ENCODE measurements at regions not wholly inside any gene's neighbourhood (a gene's known extent, or its start where the extent isn't known, plus 50 kb on each side); places are given as distances from the start of the nearest gene placed in this dataset.
"Not testable (repeated sequence)": the region's sequence is repeated elsewhere in the genome, so short reads cannot be mapped to it uniquely, and the experiment has no call there.

- Mint-ChIP-seq H3K36me3 (no peaks in the 10 kb centered on the region), H3K4me3 (no peak overlapping the region), H3K27me3 (no peaks in the 10 kb centered on the region), H3K27ac (no peak overlapping the region), H3K9me3 (no peaks in the 10 kb centered on the region), H3K4me1 (no peaks in the 10 kb centered on the region)
- DNase-seq (ENCODE audit: low spot score in 2 of 2) (no peak), ATAC-seq (ENCODE audit: low read depth) (no peak)
Measured at GRCh38 chr13:94878602-94879165, 166.3 kb upstream of the SOX21 start.

- H3K36me3 Mint-ChIP-seq: peaks cover 2% of the 10 kb centered on the region
- H3K27ac Mint-ChIP-seq: no peak overlapping the region
- no peak for DNase-seq (ENCODE audit: low spot score in 2 of 2)
- ATAC-seq (ENCODE audit: low read depth): no peak
- H3K4me3 Mint-ChIP-seq: no peak overlapping the region
- peaks cover 1% of the 10 kb centered on the region for H3K27me3 Mint-ChIP-seq
- H3K4me1 Mint-ChIP-seq: peaks cover 5% of the 10 kb centered on the region
- H3K9me3 Mint-ChIP-seq: no peaks in the 10 kb centered on the region
Measured at GRCh38 chr13:94864474-94864873, 152.1 kb upstream of the SOX21 start.

GRCh38 chr13:94860981-94861407 lies 148.6 kb upstream of the SOX21 start:
- Mint-ChIP-seq H3K4me1 (peaks cover 5% of the 10 kb centered on the region), H3K9me3 (no peaks in the 10 kb centered on the region), H3K27me3 (peaks cover 1% of the 10 kb centered on the region), H3K36me3 (peaks cover 2% of the 10 kb centered on the region), H3K4me3 (peak overlapping the region; percentile 64), H3K27ac (peak overlapping the region; percentile 38)
- DNase-seq (ENCODE audit: low spot score in 2 of 2): no peak
- no peak for ATAC-seq (ENCODE audit: low read depth)

GRCh38 chr13:94859811-94860210 lies 147.5 kb upstream of the SOX21 start:
- H3K9me3 Mint-ChIP-seq: no peaks in the 10 kb centered on the region
- no peak overlapping the region for H3K4me3 Mint-ChIP-seq
- no peak for DNase-seq (ENCODE audit: low spot score in 2 of 2)
- H3K27ac Mint-ChIP-seq: no peak overlapping the region
- H3K4me1 Mint-ChIP-seq: peaks cover 5% of the 10 kb centered on the region
- ATAC-seq (ENCODE audit: low read depth): no peak
- peaks cover 1% of the 10 kb centered on the region for H3K27me3 Mint-ChIP-seq
- H3K36me3 Mint-ChIP-seq: peaks cover 2% of the 10 kb centered on the region

GRCh38 chr13:94859278-94859691 lies 146.9 kb upstream of the SOX21 start:
- Mint-ChIP-seq H3K4me3 (no peak overlapping the region), H3K9me3 (no peaks in the 10 kb centered on the region), H3K36me3 (peaks cover 2% of the 10 kb centered on the region), H3K27ac (no peak overlapping the region), H3K4me1 (peaks cover 5% of the 10 kb centered on the region), H3K27me3 (peaks cover 1% of the 10 kb centered on the region)
- ATAC-seq (ENCODE audit: low read depth) (no peak), DNase-seq (ENCODE audit: low spot score in 2 of 2) (no peak)

- Mint-ChIP-seq H3K27ac (no peak overlapping the region), H3K9me3 (no peaks in the 10 kb centered on the region), H3K4me3 (no peak overlapping the region), H3K4me1 (peaks cover 5% of the 10 kb centered on the region), H3K36me3 (peaks cover 2% of the 10 kb centered on the region), H3K27me3 (peaks cover 1% of the 10 kb centered on the region)
- ATAC-seq (ENCODE audit: low read depth): no peak
- DNase-seq (ENCODE audit: low spot score in 2 of 2): no peak
Measured at GRCh38 chr13:94858856-94859255, 146.5 kb upstream of the SOX21 start.

GRCh38 chr13:94854688-94855087 lies 142.3 kb upstream of the SOX21 start:
- Mint-ChIP-seq H3K4me1 (no peaks in the 10 kb centered on the region), H3K4me3 (no peak overlapping the region), H3K27me3 (peaks cover 2% of the 10 kb centered on the region), H3K36me3 (no peaks in the 10 kb centered on the region), H3K27ac (no peak overlapping the region), H3K9me3 (peaks cover 2% of the 10 kb centered on the region)
- no peak for ATAC-seq (ENCODE audit: low read depth)
- DNase-seq (ENCODE audit: low spot score in 2 of 2): no peak

- Mint-ChIP-seq H3K4me3 (no peak overlapping the region), H3K36me3 (no peaks in the 10 kb centered on the region), H3K9me3 (peaks cover 2% of the 10 kb centered on the region), H3K4me1 (no peaks in the 10 kb centered on the region), H3K27ac (no peak overlapping the region), H3K27me3 (peaks cover 3% of the 10 kb centered on the region)
- DNase-seq (ENCODE audit: low spot score in 2 of 2) (no peak), ATAC-seq (ENCODE audit: low read depth) (no peak)
Measured at GRCh38 chr13:94851576-94851975, 139.2 kb upstream of the SOX21 start.

GRCh38 chr13:94849254-94849653 lies 136.9 kb upstream of the SOX21 start:
- Mint-ChIP-seq H3K36me3 (no peaks in the 10 kb centered on the region), H3K9me3 (peaks cover 2% of the 10 kb centered on the region), H3K4me3 (no peak overlapping the region), H3K4me1 (no peaks in the 10 kb centered on the region), H3K27me3 (peaks cover 3% of the 10 kb centered on the region), H3K27ac (no peak overlapping the region)
- DNase-seq (ENCODE audit: low spot score in 2 of 2) (no peak), ATAC-seq (ENCODE audit: low read depth) (no peak)

GRCh38 chr13:94842901-94843300 lies 130.6 kb upstream of the SOX21 start:
- DNase-seq (ENCODE audit: low spot score in 2 of 2): no peak
- no peak for ATAC-seq (ENCODE audit: low read depth)
- Mint-ChIP-seq H3K4me1 (no peaks in the 10 kb centered on the region), H3K4me3 (no peak overlapping the region), H3K9me3 (peaks cover 3% of the 10 kb centered on the region), H3K27ac (no peak overlapping the region), H3K27me3 (no peaks in the 10 kb centered on the region), H3K36me3 (no peaks in the 10 kb centered on the region)

- H3K4me3 Mint-ChIP-seq; H3K4me1 Mint-ChIP-seq; H3K36me3 Mint-ChIP-seq; H3K27me3 Mint-ChIP-seq; H3K9me3 Mint-ChIP-seq; DNase-seq (ENCODE audit: low spot score in 2 of 2); ATAC-seq (ENCODE audit: low read depth); H3K27ac Mint-ChIP-seq: not testable (repeated sequence)
Measured at GRCh38 chr13:94837056-94837455, 124.7 kb upstream of the SOX21 start.

GRCh38 chr13:94829837-94830365 lies 117.6 kb upstream of the SOX21 start:
- Mint-ChIP-seq H3K27me3 (no peaks in the 10 kb centered on the region), H3K27ac (no peak overlapping the region), H3K4me3 (no peak overlapping the region), H3K9me3 (no peaks in the 10 kb centered on the region), H3K36me3 (no peaks in the 10 kb centered on the region), H3K4me1 (no peaks in the 10 kb centered on the region)
- DNase-seq (ENCODE audit: low spot score in 2 of 2) (no peak), ATAC-seq (ENCODE audit: low read depth) (no peak)

- Mint-ChIP-seq H3K4me1 (no peaks in the 10 kb centered on the region), H3K36me3 (no peaks in the 10 kb centered on the region), H3K27ac (no peak overlapping the region), H3K27me3 (no peaks in the 10 kb centered on the region), H3K4me3 (no peak overlapping the region), H3K9me3 (no peaks in the 10 kb centered on the region)
- DNase-seq (ENCODE audit: low spot score in 2 of 2) (no peak), ATAC-seq (ENCODE audit: low read depth) (no peak)
Measured at GRCh38 chr13:94829185-94829836, 117.0 kb upstream of the SOX21 start.

- Mint-ChIP-seq H3K27me3 (no peaks in the 10 kb centered on the region), H3K36me3 (no peaks in the 10 kb centered on the region), H3K27ac (no peak overlapping the region), H3K4me1 (no peaks in the 10 kb centered on the region), H3K9me3 (no peaks in the 10 kb centered on the region), H3K4me3 (no peak overlapping the region)
- DNase-seq (ENCODE audit: low spot score in 2 of 2): no peak
- ATAC-seq (ENCODE audit: low read depth): no peak
Measured at GRCh38 chr13:94827566-94827965, 115.2 kb upstream of the SOX21 start.

- H3K4me3 Mint-ChIP-seq: no peak overlapping the region
- ATAC-seq (ENCODE audit: low read depth) (no peak), DNase-seq (ENCODE audit: low spot score in 2 of 2) (no peak)
- H3K4me1 Mint-ChIP-seq: no peaks in the 10 kb centered on the region
- H3K27ac Mint-ChIP-seq: no peak overlapping the region
- H3K9me3 Mint-ChIP-seq: no peaks in the 10 kb centered on the region
- H3K27me3 Mint-ChIP-seq: peaks cover 3% of the 10 kb centered on the region
- no peaks in the 10 kb centered on the region for H3K36me3 Mint-ChIP-seq
Measured at GRCh38 chr13:94825507-94825906, 113.2 kb upstream of the SOX21 start.

Data from memory B cell (primary cell).